H1 (cell line): ENCODE measurements at regions not wholly inside any gene's neighbourhood (a gene's known extent, or its start where the extent isn't known, plus 50 kb on each side); places are given as distances from the start of the nearest gene placed in this dataset.

Experiments
- BACH1 ChIP-seq: IDR thresholded peaks from 2 replicates; pipeline ENCODE4 v1.6.1; 2012; ENCODE audit warnings: low read length, improper control_type of control experiment
- BCL11A ChIP-seq, 2 experiments: IDR thresholded peaks; one replicate each; pipeline ENCODE4 v1.6.1; 2011; ENCODE audit warnings: low read depth in 2 of 2, low read length in 2 of 2, mild to moderate bottlenecking in 2 of 2
- CHD1 ChIP-seq: IDR thresholded peaks from 2 replicates; pipeline ENCODE4 v1.6.1; 2012; ENCODE audit warnings: low read depth, low read length, improper control_type of control experiment
- CTCF ChIP-seq, 3 experiments: IDR thresholded peaks; 1 replicate in 2 of 3; 2 replicates in 1 of 3; pipeline versions ENCODE4 v1.5.1 to v1.6.1; 2011; ENCODE audit warnings: low read length in 3 of 3, mild to moderate bottlenecking in 3 of 3, inconsistent platforms in 2 of 3, low read depth in 1 of 3, moderate library complexity in 1 of 3; ENCODE audit not compliant: insufficient read depth in 1 of 3; ENCODE audit errors: control extremely low read depth in 1 of 3
- EZH2 ChIP-seq: fragments of 200-600 bp; sonication (generic); IDR thresholded peaks from 2 replicates; pipeline ENCODE4 v1.7.1; 2012; ENCODE audit warnings: low read depth, mild to moderate bottlenecking, moderate library complexity, low read length, inconsistent platforms; ENCODE audit not compliant: severe bottlenecking
- GABPA ChIP-seq: IDR thresholded peaks from 2 replicates; pipeline ENCODE4 v1.6.1; 2011; ENCODE audit warnings: mild to moderate bottlenecking, low read length, moderate library complexity, borderline replicate concordance; ENCODE audit not compliant: insufficient read depth
- HDAC6 ChIP-seq: IDR thresholded peaks from one replicate; pipeline ENCODE4 v1.7.1; 2012; ENCODE audit warnings: low read depth, mild to moderate bottlenecking, inconsistent platforms, low read length, moderate library complexity
- JUND ChIP-seq: IDR thresholded peaks from 2 replicates; pipeline ENCODE4 v1.6.1; 2011; ENCODE audit warnings: mild to moderate bottlenecking, improper control_type of control experiment, low read length
- POLR2A ChIP-seq, 2 experiments: IDR thresholded peaks; 1 replicate in 1 of 2; 2 replicates in 1 of 2; pipeline ENCODE4 v1.6.1; 2011; ENCODE audit warnings: low read depth in 2 of 2, low read length in 2 of 2, mild to moderate bottlenecking in 2 of 2; ENCODE audit errors: control extremely low read depth in 1 of 2
- POLR2AphosphoS5 ChIP-seq: IDR thresholded peaks from 2 replicates; pipeline ENCODE4 v1.6.1; 2011; ENCODE audit warnings: low read depth, low read length
- RXRA ChIP-seq: IDR thresholded peaks from 2 replicates; pipeline ENCODE4 v1.6.1; 2011; ENCODE audit warnings: low read depth, mild to moderate bottlenecking, low read length, moderate library complexity; ENCODE audit not compliant: insufficient read depth
- USF2 ChIP-seq: IDR thresholded peaks from 2 replicates; pipeline ENCODE4 v1.6.1; 2011; ENCODE audit warnings: low read length, improper control_type of control experiment
- YY1 ChIP-seq: IDR thresholded peaks from 2 replicates; pipeline ENCODE4 v1.6.1; 2011; ENCODE audit warnings: low read depth, mild to moderate bottlenecking, low read length

- TF ChIP-seq CTCF (IDR thresholded peaks at IDR 0.05; ENCODE audit: control extremely low read depth in 1 of 3, insufficient read depth in 1 of 3, low read depth in 1 of 3, low read length in 3 of 3) (no peak), HDAC6 (no peak), POLR2A (IDR thresholded peaks at IDR 0.05; ENCODE audit: control extremely low read depth in 1 of 2, low read depth in 2 of 2, low read length in 2 of 2) (no peak), CHD1 (no peak), YY1 (no peak), GABPA (no peak), EZH2 (no peak), RXRA (no peak), BACH1 (no peak), POLR2AphosphoS5 (no peak), USF2 (no peak), JUND (no peak), BCL11A (IDR thresholded peaks at IDR 0.05; ENCODE audit: low read depth in 2 of 2, low read length in 2 of 2) (no peak)
Measured at GRCh38 chr10:117470733-117471132, 71.8 kb upstream of the EMX2 start.
